ENCODE measurements at regions not wholly inside any gene's neighbourhood (a gene's known extent, or its start where the extent isn't known, plus 50 kb on each side); places are given as distances from the start of the nearest gene placed in this dataset.

DNA sequence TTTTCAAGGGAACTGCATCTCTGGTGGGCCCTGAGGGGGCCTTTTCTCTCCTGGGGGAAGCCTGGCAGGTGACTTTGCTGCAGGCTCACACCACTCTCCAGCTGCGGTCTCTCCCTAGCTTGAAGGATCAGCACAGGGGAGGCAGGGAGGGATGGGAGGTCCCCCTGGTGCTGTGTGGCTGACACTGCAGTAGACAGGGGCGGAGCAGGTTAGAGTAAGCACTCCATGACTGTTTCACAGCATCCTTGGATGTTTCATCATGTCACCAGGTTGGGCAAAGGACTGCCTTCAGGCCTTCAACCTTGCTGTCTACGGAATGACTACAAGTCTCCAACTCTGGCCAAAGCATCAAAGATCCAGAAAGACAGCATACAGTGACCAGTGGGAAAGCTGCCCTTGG, 470.7 kb downstream of the CDK5RAP2 start:
- peak; percentile 76 for DNase-seq

DNA sequence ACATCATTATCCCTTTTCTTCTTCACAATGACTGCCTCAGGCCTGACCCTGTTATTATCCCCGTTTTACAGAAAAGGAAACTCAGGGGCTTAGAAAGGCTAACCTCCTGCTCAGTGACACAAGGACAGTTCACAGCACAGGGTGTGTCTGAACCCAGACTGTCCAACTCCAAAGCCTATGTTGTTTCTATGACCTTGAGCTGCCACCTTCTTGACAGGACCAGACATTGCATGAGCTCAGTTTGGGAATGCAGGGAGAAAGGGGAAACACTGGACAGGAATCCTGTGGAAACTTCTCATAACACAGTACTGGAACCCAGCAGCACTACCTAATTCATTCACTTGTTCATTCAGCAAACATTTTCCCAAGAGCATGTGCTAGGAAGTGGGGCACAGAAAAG, 472.8 kb downstream of the CDK5RAP2 start:
- peak; percentile 10 for DNase-seq

- no peak for DNase-seq
These were observed 475.2 kb downstream of the CDK5RAP2 start for GRCh38 chr9:120104771-120105170.

DNA sequence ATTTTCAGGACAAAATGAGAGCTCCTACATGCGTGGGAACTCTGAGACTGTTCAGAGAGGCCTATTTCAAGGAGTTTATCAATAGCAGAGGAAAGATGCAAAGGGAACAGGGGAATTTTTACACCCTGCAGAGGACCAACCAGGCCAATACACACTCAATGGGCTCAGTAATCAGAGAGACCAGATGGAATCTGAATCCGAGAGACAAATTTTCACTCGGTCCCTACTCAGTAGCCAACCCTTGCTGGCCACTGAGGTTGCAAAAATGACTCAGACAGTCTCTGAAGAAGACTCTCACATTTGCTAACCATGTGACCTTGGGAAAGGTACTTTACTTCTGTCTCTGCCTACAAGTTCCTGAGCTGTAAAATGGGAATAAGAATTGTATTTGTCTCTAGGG, 479.4 kb downstream of the CDK5RAP2 start:
- no peak for DNase-seq

GRCh38 chr9:120099065-120099464, 480.9 kb downstream of the CDK5RAP2 start:
- no peak for DNase-seq

DNA sequence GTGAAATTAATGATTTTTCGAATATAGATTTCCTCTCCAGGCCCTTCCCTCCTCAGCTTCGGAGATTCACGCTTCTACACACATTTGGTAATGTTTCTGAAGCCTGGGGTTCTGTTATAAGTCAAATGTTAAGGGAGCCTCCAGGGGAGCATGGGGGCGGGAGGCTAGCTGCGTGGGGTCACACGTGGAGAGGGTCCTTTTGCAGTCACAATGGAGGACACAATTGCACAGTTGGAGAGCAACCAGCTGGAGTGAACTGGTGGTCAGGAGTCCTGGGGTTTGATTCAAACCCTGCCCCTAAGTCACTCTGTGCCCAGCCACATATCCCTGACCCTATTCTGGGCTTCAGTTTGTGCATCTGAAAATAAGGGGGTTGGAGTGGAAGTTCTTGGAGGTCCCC, 481.4 kb downstream of the CDK5RAP2 start:
- no peak for DNase-seq

GRCh38 chr9:120091206-120091605, 488.8 kb downstream of the CDK5RAP2 start:
- no peak for DNase-seq

DNA sequence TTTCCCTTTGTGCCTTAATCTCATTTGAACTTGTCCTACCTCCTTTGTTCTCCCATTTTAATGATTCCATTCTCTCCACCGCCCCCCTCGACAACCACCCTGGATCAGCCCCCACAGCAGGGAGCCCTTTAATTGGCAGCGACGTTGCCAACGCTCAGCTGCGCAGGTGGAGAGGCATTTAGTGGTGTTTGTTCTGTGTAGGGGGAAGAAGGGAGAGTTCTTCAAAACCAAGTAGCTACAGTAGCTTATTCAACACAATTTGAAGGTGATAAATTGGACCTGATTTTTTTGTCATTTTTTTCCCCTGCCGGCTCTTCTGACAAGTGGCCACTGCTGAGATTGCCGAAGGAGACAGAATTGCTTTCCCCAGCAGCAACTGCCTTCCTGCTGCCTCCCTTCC, 499.1 kb downstream of the CDK5RAP2 start:
- no peak for DNase-seq

GRCh38 chr9:120078112-120078511, 501.9 kb downstream of the CDK5RAP2 start:
- DNase-seq, result no peak

GRCh38 chr9:120071760-120072159, 508.2 kb downstream of the CDK5RAP2 start:
- peak; percentile 38 for DNase-seq

GRCh38 chr9:120066315-120066714, 513.7 kb downstream of the CDK5RAP2 start:
- DNase-seq, result no peak

DNA sequence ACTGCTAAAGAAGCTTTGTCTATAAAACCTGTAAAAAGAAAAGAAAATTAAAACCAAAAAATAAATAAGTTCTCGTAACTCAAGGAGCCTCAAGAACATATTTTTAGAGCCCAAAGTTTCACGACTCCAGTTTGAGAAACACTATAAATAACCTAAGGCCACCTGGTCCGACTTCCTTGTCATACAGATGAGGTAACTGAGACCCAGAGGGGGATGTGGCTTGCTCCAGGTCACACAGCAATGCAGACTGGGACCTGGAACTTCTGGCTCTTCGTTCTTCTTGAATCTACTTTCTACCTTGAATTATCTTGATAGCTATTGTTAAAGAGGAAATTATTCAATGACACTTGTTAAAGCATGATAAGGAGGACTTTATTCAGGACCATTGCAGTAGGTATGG, 514.8 kb downstream of the CDK5RAP2 start:
- DNase-seq, result no peak

GRCh38 chr9:120045011-120045410, 535.0 kb downstream of the CDK5RAP2 start:
- no peak for DNase-seq

GRCh38 chr9:120043448-120043847, 536.5 kb downstream of the CDK5RAP2 start:
- DNase-seq, result peak; percentile 13

DNA sequence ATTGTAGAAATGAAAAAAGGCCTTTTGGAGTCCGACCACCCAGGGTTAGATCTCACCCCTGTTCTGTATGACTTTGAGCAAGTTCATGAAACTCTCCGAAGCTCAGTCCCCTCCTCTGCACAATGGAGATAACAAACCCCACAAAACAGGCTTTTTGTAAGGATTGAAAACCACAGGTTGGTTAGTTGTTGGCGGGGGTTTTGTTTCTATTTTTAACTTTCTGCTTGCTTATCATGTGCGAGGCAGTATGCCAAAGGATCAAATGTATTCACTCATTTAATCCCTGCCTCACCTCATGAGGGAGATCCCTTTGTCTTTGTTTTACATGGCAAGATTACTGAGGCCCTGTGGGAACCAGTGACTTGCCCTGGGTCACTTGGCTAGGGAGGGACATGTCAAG, 539.1 kb downstream of the CDK5RAP2 start:
- no peak for DNase-seq

- DNase-seq, result no peak
These were observed 541.6 kb downstream of the CDK5RAP2 start for GRCh38 chr9:120038342-120038741.

DNA sequence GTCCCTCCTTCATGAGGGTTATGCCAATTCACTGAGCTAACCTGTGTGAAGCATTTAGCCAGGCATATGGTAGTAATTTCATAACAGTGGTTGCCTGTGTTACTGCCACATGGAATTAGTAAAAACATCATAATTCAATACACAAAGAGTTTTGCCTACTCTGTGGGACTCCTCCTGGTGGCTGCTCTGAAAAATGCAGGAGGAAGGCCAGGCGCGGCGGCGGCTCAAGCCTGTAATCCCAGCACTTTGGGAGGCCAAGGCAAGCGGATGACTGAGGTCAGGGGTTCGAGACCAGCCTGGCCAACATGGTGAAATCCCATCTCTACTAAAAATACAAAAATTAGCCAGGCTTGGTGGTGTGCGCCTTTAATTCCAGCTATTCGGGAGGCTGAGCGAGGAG, 547.3 kb downstream of the CDK5RAP2 start:
- DNase-seq, result no peak

- no peak for DNase-seq
These were observed 549.1 kb downstream of the CDK5RAP2 start for GRCh38 chr9:120030847-120031246.

DNA sequence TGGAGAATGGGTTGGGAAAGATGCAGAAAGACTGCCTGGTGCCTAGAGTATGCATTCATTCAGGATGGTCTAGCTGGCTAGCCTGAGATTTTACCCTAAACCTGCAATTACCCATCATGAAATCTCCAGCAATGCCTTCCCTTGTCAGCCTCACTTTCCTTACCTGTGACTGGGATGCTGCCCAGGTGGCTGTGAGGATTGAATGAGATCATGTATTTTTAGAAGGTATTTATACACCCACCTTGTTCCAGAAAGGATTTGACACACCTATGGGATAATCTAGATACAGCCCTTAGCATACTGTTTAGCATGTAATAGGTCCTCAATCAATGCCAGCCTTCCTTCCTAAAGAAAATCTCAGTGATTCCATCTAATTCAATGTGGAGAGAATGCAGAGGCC, 561.4 kb downstream of the CDK5RAP2 start:
- DNase-seq, result no peak

DNA sequence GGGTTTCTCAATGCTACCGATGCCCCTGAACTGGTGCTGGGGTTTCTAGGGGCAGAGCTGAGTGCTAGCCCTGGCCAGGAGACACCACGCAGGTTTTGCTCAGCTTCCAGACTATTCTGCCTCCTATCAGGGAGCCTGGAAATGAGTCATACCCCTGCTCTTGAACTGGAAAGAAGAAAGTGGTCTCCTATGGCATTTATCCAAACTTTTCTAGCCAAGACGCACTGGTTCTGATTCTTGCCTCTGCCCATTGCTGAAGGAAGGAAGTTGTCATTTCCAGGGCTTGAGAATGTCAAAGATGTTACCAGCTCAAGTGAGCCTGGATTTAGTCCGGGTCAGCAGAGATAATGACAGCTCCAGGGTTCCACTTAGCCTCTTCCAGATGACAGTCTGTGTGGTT, 561.9 kb downstream of the CDK5RAP2 start:
- DNase-seq, result no peak

- no peak for DNase-seq
These were observed 563.7 kb downstream of the CDK5RAP2 start for GRCh38 chr9:120016231-120016630.

- DNase-seq, result no peak
These were observed 565.2 kb downstream of the CDK5RAP2 start for GRCh38 chr9:120014796-120015195.

DNA sequence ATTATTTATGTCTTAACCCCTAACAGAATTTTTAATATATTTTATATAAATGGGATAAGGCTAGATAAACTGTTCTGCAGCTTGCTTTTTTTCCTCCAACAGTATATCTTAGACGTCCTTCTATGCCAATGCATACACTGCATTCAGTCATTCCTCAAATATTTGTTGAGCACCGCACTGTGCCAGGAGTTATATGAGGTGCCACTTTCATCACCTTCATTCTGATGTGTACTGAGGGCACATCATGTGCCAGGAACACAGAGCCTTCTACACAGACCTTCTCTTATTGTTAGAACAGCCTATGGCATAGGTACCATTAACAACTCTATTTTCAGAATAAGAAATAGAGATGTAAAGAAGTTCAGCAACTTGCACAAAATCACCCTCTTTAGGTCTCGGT, 570.1 kb downstream of the CDK5RAP2 start:
- no peak for DNase-seq

- no peak for DNase-seq
These were observed 578.4 kb downstream of the CDK5RAP2 start for GRCh38 chr9:120001536-120001935.

DNA sequence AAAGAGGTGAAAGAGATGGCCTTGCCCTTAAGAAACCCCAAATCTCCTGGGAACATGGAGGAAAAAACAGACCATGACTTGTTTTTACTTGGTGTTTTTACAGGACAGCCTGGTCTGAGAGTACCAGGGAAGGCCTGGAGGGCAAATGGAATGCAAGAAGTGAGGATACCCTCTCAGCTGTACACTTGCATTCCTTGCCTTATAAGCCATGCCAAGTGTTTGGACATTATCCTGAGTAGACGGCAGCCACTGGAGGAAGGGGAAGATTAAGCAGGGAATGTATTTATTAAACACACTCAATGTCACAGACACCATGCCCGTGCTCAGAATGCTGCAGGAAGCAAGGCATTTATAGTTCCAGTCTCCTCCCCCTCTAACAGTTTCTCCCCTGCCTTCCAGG, 581.4 kb downstream of the CDK5RAP2 start:
- no peak for DNase-seq

DNA sequence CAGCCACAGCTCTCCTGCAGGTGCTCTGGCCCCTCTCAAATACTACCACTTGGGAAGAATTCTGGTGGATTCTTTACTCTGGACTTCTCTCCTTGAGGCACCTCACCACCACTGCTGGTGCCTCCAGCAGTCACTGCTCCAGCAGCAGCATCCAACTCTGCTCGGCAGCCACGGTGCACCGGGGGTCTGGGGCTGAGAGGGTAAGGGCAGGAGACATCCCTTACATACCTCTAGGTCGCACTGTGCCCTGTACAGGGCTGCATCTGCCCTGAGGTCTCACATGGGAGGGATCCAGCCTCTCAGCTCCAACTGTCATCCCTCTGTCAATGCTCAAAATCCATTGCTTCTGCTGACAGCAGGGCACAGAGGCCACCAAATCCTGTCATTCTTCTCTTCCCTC, 588.2 kb downstream of the CDK5RAP2 start:
- no peak for DNase-seq
